C4-2B (cell line): ENCODE measurements at regions not wholly inside any gene's neighbourhood (a gene's known extent, or its start where the extent isn't known, plus 50 kb on each side); places are given as distances from the start of the nearest gene placed in this dataset.
A peak's percentile ranks its signal among the peaks of the same experiment; 100 is the strongest.

ENCODE experiments used
- H3K27ac ChIP-seq: fragments of 450-650 bp; 2 replicates; pipeline ENCODE4 v1.5.1; 2017
- ZFX ChIP-seq: fragments of 450-650 bp; IDR thresholded peaks from 2 replicates; pipeline ENCODE4 v1.6.1; 2017
- TF ChIP-seq, protein P1 (sequence below): fragments of 450-650 bp; conservative IDR thresholded peaks from 2 replicates; pipeline ENCODE4 v1.5.1; 2017; ENCODE audit warnings: mild to moderate bottlenecking

DNA sequence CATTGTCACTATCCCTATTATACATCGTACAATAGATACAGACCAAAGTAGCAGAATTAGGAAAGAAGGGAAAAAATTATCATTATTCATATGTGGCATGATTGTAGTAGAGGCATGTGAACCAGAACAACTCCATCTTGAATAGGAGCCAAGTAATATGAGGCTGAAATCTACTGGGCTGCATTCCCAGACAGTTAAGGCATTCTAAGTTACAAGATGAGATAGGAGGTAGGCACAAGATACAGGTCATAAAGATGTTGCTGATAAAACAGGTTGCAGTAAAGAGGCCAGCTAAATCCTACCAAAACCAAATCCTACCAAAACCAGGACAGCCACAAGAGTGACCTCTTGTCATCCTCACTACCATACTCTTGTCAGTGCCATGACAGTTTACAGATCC lies 1035.4 kb upstream of the SEMA6D start:
- TF ChIP-seq ZFX = no peak
- TF ChIP-seq, protein P1, sequence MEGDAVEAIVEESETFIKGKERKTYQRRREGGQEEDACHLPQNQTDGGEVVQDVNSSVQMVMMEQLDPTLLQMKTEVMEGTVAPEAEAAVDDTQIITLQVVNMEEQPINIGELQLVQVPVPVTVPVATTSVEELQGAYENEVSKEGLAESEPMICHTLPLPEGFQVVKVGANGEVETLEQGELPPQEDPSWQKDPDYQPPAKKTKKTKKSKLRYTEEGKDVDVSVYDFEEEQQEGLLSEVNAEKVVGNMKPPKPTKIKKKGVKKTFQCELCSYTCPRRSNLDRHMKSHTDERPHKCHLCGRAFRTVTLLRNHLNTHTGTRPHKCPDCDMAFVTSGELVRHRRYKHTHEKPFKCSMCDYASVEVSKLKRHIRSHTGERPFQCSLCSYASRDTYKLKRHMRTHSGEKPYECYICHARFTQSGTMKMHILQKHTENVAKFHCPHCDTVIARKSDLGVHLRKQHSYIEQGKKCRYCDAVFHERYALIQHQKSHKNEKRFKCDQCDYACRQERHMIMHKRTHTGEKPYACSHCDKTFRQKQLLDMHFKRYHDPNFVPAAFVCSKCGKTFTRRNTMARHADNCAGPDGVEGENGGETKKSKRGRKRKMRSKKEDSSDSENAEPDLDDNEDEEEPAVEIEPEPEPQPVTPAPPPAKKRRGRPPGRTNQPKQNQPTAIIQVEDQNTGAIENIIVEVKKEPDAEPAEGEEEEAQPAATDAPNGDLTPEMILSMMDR = no peak
- peak overlapping the region; percentile 54; the same call in 1 of the 2 replicates for H3K27ac ChIP-seq

DNA sequence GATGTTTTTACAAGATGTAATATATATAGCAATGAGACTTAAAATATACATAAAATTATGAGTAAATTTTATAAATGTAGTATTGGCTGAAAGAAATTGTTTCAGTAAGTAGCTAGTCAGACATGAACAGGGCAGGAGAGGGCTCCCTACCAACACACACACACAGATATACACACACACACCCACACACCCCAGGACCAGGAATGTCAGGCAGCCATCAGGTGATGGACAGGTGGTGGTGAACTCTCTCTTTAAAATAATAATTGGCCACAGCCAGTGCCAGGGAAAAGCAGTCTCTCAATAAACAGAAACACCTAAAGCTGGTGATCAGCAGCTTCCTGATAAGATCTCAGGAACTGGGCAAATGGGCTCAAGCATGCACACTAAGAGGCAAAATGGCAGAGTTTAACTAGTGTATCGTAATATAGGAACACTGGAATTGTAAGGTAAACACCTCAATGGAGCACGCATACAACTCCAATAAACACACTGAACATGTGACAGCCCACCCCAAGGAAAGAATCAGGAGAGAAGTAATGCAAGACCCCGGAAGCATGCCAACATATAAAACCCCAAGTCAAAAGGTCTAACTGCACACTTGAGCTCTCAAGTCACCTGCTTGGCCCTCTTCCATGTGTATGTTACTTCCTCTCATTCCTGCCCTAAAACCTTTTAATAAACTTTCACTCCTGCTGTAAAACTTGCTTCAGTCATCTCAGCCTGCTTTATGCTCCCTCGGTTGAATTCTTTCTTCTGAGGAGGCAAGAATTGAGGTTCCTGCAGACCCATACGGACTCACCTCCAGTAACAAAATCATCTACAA lies 1034.1 kb upstream of the SEMA6D start:
- TF ChIP-seq, protein P1 = 0 out of 2 replicates have a peak, but pooled peaks have one; percentile 6
- no peak for TF ChIP-seq ZFX
- peak overlapping the region; percentile 36; the same call in 1 of the 2 replicates for H3K27ac ChIP-seq

- TF ChIP-seq, protein P1 = no peak
- no peak for TF ChIP-seq ZFX
- no peak overlapping the region for H3K27ac ChIP-seq
Measured at GRCh38 chr15:46685096-46685495, 1032.2 kb upstream of the SEMA6D start.

- no peak for TF ChIP-seq ZFX
- TF ChIP-seq, protein P1 = no peak
- no peak overlapping the region for H3K27ac ChIP-seq
Measured at GRCh38 chr15:46685681-46686080, 1031.6 kb upstream of the SEMA6D start.

DNA sequence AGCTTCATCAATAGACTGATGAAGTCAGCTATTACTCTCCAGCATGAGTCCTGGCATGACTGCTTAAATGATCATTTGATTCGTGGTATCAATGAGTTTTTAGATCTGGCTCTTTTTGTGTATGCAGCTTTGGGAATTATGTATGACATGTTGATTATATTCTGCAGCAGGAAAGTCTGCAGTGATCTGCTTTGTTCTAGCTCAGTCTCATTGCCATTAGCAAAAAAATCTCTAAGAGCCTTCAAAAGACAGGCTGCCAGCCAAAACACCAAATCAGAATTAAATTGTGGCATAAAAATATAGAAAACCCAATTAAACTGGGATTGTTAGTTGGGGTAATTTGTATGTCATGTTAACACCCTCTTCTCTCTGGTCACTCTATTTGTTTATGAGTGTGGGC lies 1021.0 kb upstream of the SEMA6D start:
- no peak overlapping the region for H3K27ac ChIP-seq
- no peak for TF ChIP-seq ZFX
- TF ChIP-seq, protein P1 = no peak

DNA sequence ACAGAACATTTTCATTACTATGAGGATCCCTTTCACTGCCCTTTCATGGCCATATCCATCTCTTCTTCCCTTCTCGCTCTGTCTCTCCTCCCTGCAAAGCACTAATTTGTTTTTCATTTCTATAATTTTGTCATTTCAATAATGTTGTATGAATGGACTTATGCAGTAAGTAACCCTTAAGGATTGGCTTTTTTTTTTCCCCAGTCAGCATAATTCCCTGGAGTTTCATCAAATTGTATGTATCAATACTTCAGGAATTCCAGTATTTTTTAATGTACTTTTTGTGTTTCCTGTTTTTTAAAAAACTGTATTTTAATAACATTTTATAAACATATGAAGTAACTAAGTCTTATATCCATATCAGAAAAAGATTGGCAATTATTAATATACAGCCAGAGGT lies 1016.0 kb upstream of the SEMA6D start:
- TF ChIP-seq ZFX = no peak
- TF ChIP-seq, protein P1 = no peak
- no peak overlapping the region for H3K27ac ChIP-seq

GRCh38 chr15:46701896-46702295 lies 1015.4 kb upstream of the SEMA6D start:
- TF ChIP-seq ZFX = no peak
- TF ChIP-seq, protein P1 = no peak
- no peak overlapping the region for H3K27ac ChIP-seq
